H1 (cell line): ENCODE measurements at regions not wholly inside any gene's neighbourhood (a gene's known extent, or its start where the extent isn't known, plus 50 kb on each side); places are given as distances from the start of the nearest gene placed in this dataset.

Experiments
- CTCF ChIA-PET: fragments of 300-600 bp; sonication (Branson Sonifier 250); formaldehyde crosslinking; loops from one replicate; lab custom pipeline; 2021; ENCODE audit not compliant: partially characterized antibody; lab: Charles Lee
- POLR2A ChIA-PET: fragments of 300-600 bp; sonication (Branson Sonifier 250); formaldehyde crosslinking; loops from one replicate; lab custom pipeline; 2021; ENCODE audit warnings: inconsistent platforms; ENCODE audit not compliant: partially characterized antibody; lab: Charles Lee
- DNase-seq, 2 experiments: peaks; one replicate each; pipeline versions ENCODE4 v3.0.0 to v3.0.0-alpha.2; 2010 to 2022; ENCODE audit warnings: low spot score in 2 of 2, low read depth in 1 of 2, mixed read lengths in 1 of 2
- FAIRE-seq: peaks from 2 replicates; lab custom pipeline; 2011; peaks lifted over from hg19 to GRCh38; lab: Jason Lieb, UNC
- H2AFZ ChIP-seq: 2 replicates; pipeline ENCODE4 v1.8.1; 2012; ENCODE audit warnings: low read length, inconsistent platforms
- H2AK5ac ChIP-seq: 2 replicates; pipeline ENCODE4 v1.6.1; 2013; ENCODE audit warnings: low read depth, low read length
- H2BK120ac ChIP-seq: replicated peaks from 2 replicates; pipeline ENCODE3; 2013; ENCODE audit warnings: low read depth, low read length, inconsistent platforms
- H2BK12ac ChIP-seq: 2 replicates; pipeline ENCODE4 v1.6.1; 2013; ENCODE audit warnings: low read depth, low read length
- H2BK15ac ChIP-seq: 2 replicates; pipeline ENCODE4 v1.6.1; 2013; ENCODE audit warnings: low read length
- H2BK20ac ChIP-seq: 2 replicates; pipeline ENCODE4 v1.6.1; 2013; ENCODE audit warnings: low read length
- H2BK5ac ChIP-seq: 2 replicates; pipeline ENCODE4 v1.6.1; 2013; ENCODE audit warnings: low read depth, low read length
- H3K14ac ChIP-seq: 2 replicates; pipeline ENCODE4 v1.6.1; 2013; ENCODE audit warnings: inconsistent platforms; ENCODE audit not compliant: insufficient read length
- H3K18ac ChIP-seq: 2 replicates; pipeline ENCODE4 v1.6.1; 2013; ENCODE audit warnings: low read length; ENCODE audit errors: extremely low read depth
- H3K23ac ChIP-seq: 2 replicates; pipeline ENCODE4 v1.6.1; 2013; ENCODE audit warnings: inconsistent platforms; ENCODE audit not compliant: insufficient read length
- H3K23me2 ChIP-seq: 2 replicates; pipeline ENCODE4 v1.6.1; 2013; ENCODE audit warnings: low read depth, low read length
- H3K27ac ChIP-seq: 2 replicates; pipeline ENCODE4 v1.6.1; 2011; ENCODE audit warnings: low read depth, low read length, inconsistent platforms
- H3K27me3 ChIP-seq, 4 experiments: replicated peaks in 1 of 4; 1 replicate in 1 of 4; 2 replicates in 3 of 4; pipeline versions ENCODE4 v1.6.1 to v1.8.1; 2011 to 2013; ENCODE audit warnings: low read length in 3 of 4, mild to moderate bottlenecking in 3 of 4, inconsistent platforms in 2 of 4, mixed read lengths in 2 of 4, moderate library complexity in 1 of 4; ENCODE audit not compliant: control insufficient read depth in 3 of 4, insufficient read depth in 3 of 4; ENCODE audit errors: extremely low read depth in 1 of 4
- H3K36me3 ChIP-seq, 4 experiments: 2 replicates each; pipeline versions ENCODE4 v1.6.1 to v1.8.1; 2011 to 2013; ENCODE audit warnings: mild to moderate bottlenecking in 4 of 4, low read length in 3 of 4, moderate library complexity in 2 of 4, control low read depth in 1 of 4, inconsistent platforms in 1 of 4; ENCODE audit not compliant: insufficient read depth in 4 of 4, control insufficient read depth in 2 of 4
- H3K4ac ChIP-seq: replicated peaks from 2 replicates; pipeline ENCODE3; 2013; ENCODE audit warnings: low read length, low read depth, mixed read lengths, inconsistent platforms; ENCODE audit not compliant: insufficient read length
- H3K4me1 ChIP-seq, 4 experiments: replicated peaks in 1 of 4; 1 replicate in 1 of 4; 2 replicates in 3 of 4; pipeline versions ENCODE4 v1.6.1 to v1.8.1; 2011 to 2013; ENCODE audit warnings: low read length in 3 of 4, inconsistent platforms in 2 of 4, mixed read lengths in 1 of 4; ENCODE audit not compliant: insufficient read depth in 4 of 4, control insufficient read depth in 3 of 4
- H3K4me2 ChIP-seq, 2 experiments: 2 replicates each; pipeline versions ENCODE4 v1.6.1 to v1.8.1; 2011 to 2013; ENCODE audit warnings: low read depth in 2 of 2, low read length in 2 of 2, control low read depth in 1 of 2, inconsistent platforms in 1 of 2, mild to moderate bottlenecking in 1 of 2; ENCODE audit not compliant: insufficient read depth in 1 of 2
- H3K4me3 ChIP-seq, 4 experiments: fragments of 200-600, 300-600 bp in 1 of 4; sonication (generic), shearing (Covaris generic), sonication (Bioruptor Twin) in 1 of 4; 2 replicates each; pipeline versions ENCODE4 v1.5.1 to v1.8.1; 2011 to 2016; ENCODE audit warnings: low read length in 4 of 4, low read depth in 3 of 4, control low read depth in 2 of 4, inconsistent platforms in 2 of 4, mild to moderate bottlenecking in 2 of 4, mixed read lengths in 1 of 4, moderate library complexity in 1 of 4; ENCODE audit not compliant: insufficient read depth in 2 of 4; ENCODE audit errors: extremely low read depth in 1 of 4
- H3K56ac ChIP-seq: replicated peaks from 2 replicates; pipeline ENCODE3; 2013; ENCODE audit warnings: low read depth, mild to moderate bottlenecking, mixed read lengths, low read length, inconsistent platforms; ENCODE audit not compliant: insufficient read length
- H3K79me1 ChIP-seq: 2 replicates; pipeline ENCODE4 v1.6.1; 2013; ENCODE audit warnings: low read depth, low read length, control low read depth
- H3K79me2 ChIP-seq, 2 experiments: 2 replicates each; pipeline versions ENCODE4 v1.6.1 to v1.8.1; 2012 to 2013; ENCODE audit warnings: low read length in 2 of 2, mild to moderate bottlenecking in 2 of 2, inconsistent platforms in 1 of 2; ENCODE audit not compliant: insufficient read depth in 2 of 2, control insufficient read depth in 1 of 2
- H3K9ac ChIP-seq, 4 experiments: replicated peaks in 1 of 4; 1 replicate in 1 of 4; 2 replicates in 3 of 4; pipeline versions ENCODE4 v1.6.1 to v1.8.1; 2011 to 2013; ENCODE audit warnings: low read depth in 3 of 4, low read length in 3 of 4, control low read depth in 2 of 4, mild to moderate bottlenecking in 2 of 4, moderate library complexity in 2 of 4, inconsistent platforms in 1 of 4; ENCODE audit errors: extremely low read depth in 1 of 4
- H3K9me3 ChIP-seq, 2 experiments: 2 replicates each; pipeline versions ENCODE4 v1.6.1 to v1.8.1; 2012 to 2013; ENCODE audit warnings: mild to moderate bottlenecking in 2 of 2, moderate library complexity in 2 of 2, control low read depth in 1 of 2, inconsistent platforms in 1 of 2, low read depth in 1 of 2, low read length in 1 of 2, mixed read lengths in 1 of 2; ENCODE audit not compliant: insufficient read depth in 2 of 2
- H4K20me1 ChIP-seq, 2 experiments: replicated peaks in 1 of 2; 2 replicates each; pipeline versions ENCODE3 to v1.8.1; 2011 to 2013; ENCODE audit warnings: inconsistent platforms in 2 of 2, low read length in 2 of 2, mild to moderate bottlenecking in 1 of 2; ENCODE audit not compliant: insufficient read depth in 2 of 2, control insufficient read depth in 1 of 2
- H4K5ac ChIP-seq: 2 replicates; pipeline ENCODE4 v1.6.1; 2013; ENCODE audit warnings: low read length, low read depth, mixed read lengths, inconsistent platforms; ENCODE audit not compliant: insufficient read length
- H4K8ac ChIP-seq: 2 replicates; pipeline ENCODE4 v1.8.0; 2013; ENCODE audit warnings: mild to moderate bottlenecking, moderate library complexity, low read length, inconsistent platforms; ENCODE audit not compliant: insufficient read depth; ENCODE audit errors: extremely low read depth
- H4K91ac ChIP-seq: replicated peaks from 2 replicates; pipeline ENCODE3; 2013; ENCODE audit warnings: low read length, mixed read lengths, inconsistent platforms; ENCODE audit not compliant: insufficient read length
- ASH2L ChIP-seq: fragments of 200-600, 300-600 bp; sonication (generic); IDR thresholded peaks from one replicate; pipeline ENCODE4 v1.7.1; 2017; ENCODE audit warnings: low read length
- EP300 ChIP-seq, 2 experiments: IDR thresholded peaks; 1 replicate in 1 of 2; 2 replicates in 1 of 2; pipeline ENCODE4 v1.6.1; 2011 to 2012; ENCODE audit warnings: low read depth in 2 of 2, low read length in 2 of 2, mild to moderate bottlenecking in 2 of 2, borderline replicate concordance in 1 of 2, inconsistent platforms in 1 of 2, moderate library complexity in 1 of 2
- FOSL1 ChIP-seq: IDR thresholded peaks from 2 replicates; pipeline ENCODE4 v1.6.1; 2011; ENCODE audit warnings: mild to moderate bottlenecking, low read depth, low read length, moderate library complexity; ENCODE audit not compliant: insufficient read depth
- GTF2F1 ChIP-seq: IDR thresholded peaks from 2 replicates; pipeline ENCODE4 v1.6.1; 2012; ENCODE audit warnings: low read depth, low read length, improper control_type of control experiment, borderline replicate concordance
- SP1 ChIP-seq: IDR thresholded peaks from 2 replicates; pipeline ENCODE4 v1.6.1; 2011; ENCODE audit warnings: low read depth, low read length
- SUZ12 ChIP-seq: fragments of 200-600 bp; sonication (generic); IDR thresholded peaks from 2 replicates; pipeline ENCODE4 v1.6.1; 2012; ENCODE audit warnings: mild to moderate bottlenecking, inconsistent platforms, low read length, moderate library complexity, mixed read lengths
- TEAD4 ChIP-seq: IDR thresholded peaks from 2 replicates; pipeline ENCODE4 v1.6.1; 2012; ENCODE audit warnings: low read depth, low read length, inconsistent platforms, mixed read lengths
- YY1 ChIP-seq: IDR thresholded peaks from 2 replicates; pipeline ENCODE4 v1.6.1; 2011; ENCODE audit warnings: low read depth, mild to moderate bottlenecking, low read length
- WGBS, 2 experiments: shearing (Covaris generic) in 1 of 2; methylation state at CpG; one replicate each; pipeline versions ENCODE4 v1.1.6 to v1.1.7; 2013 to 2015; ENCODE audit warnings: low lambda C conversion rate in 2 of 2, mixed read lengths in 2 of 2, inconsistent platforms in 1 of 2, low coverage in 1 of 2, missing lambda C conversion rate in 1 of 2; ENCODE audit not compliant: insufficient replicate concordance in 2 of 2, insufficient coverage in 1 of 2, insufficient read length in 1 of 2; ENCODE audit errors: extremely low coverage in 1 of 2, missing lambda C conversion rate in 1 of 2; 5-methylcytosine and 5-hydroxymethylcytosine counted together

- H3K56ac ChIP-seq, result no peak overlapping the region
- H4K8ac ChIP-seq, result no peak overlapping the region
- no peaks in the 10 kb centered on the region for H3K36me3 ChIP-seq
- no peak overlapping the region for H2AFZ ChIP-seq
- no peak overlapping the region for H2AK5ac ChIP-seq
- DNase-seq (no peak), FAIRE-seq (no peak)
- POLR2A ChIA-PET, result interaction anchor here (1.3 to 3.6 kb wide), 4 partner anchors 15 to 34 kb away, joined by 3 to 12 read pairs (median 4); no protein-coding TSS in a partner anchor
- H4K91ac ChIP-seq, result no peak overlapping the region
- H2BK120ac ChIP-seq, result no peak overlapping the region
- H3K9ac ChIP-seq, result no peak overlapping the region
- H3K14ac ChIP-seq, result no peak overlapping the region
- H3K18ac ChIP-seq, result no peak overlapping the region
- no peak overlapping the region for H2BK20ac ChIP-seq
- H4K20me1 ChIP-seq, result no peaks in the 10 kb centered on the region
- no peak overlapping the region for H3K4me2 ChIP-seq
- no peaks in the 10 kb centered on the region for H3K79me2 ChIP-seq
- H3K27ac ChIP-seq, result no peak overlapping the region
- H3K4me1 ChIP-seq, result peaks cover 0 to 9% (median 4%) of the 10 kb centered on the region in 4 experiments; a peak in 5 of 7 replicates
- no peak overlapping the region for H3K23ac ChIP-seq
- no peak overlapping the region for H3K4me3 ChIP-seq
- H4K5ac ChIP-seq, result no peak overlapping the region
- H2BK12ac ChIP-seq, result no peak overlapping the region
- H3K4ac ChIP-seq, result no peak overlapping the region
- H2BK15ac ChIP-seq, result no peak overlapping the region
- H3K23me2 ChIP-seq, result no peaks in the 10 kb centered on the region
- CTCF ChIA-PET, result interaction anchor here (0.8 to 1.6 kb wide), 2 partner anchors 337 to 495 kb away, joined by 4 to 5 read pairs; no protein-coding TSS in a partner anchor
- no peaks in the 10 kb centered on the region for H3K27me3 ChIP-seq
- 86% methylated on average over 2 of the region's 2 CpGs; no CpG with 5 or more reads in 1 of the 2 experiments for WGBS, 2 experiments
- no peak overlapping the region for H2BK5ac ChIP-seq
- no peaks in the 10 kb centered on the region for H3K79me1 ChIP-seq
- peaks cover 0 to 9% of the 10 kb centered on the region in 2 experiments; a peak in 2 of 4 replicates for H3K9me3 ChIP-seq
- TF ChIP-seq EP300 (IDR thresholded peaks at IDR 0.05; ENCODE audit: borderline replicate concordance in 1 of 2, low read depth in 2 of 2, low read length in 2 of 2) (no peak), SP1 (no peak), ASH2L (no peak), YY1 (no peak), TEAD4 (no peak), SUZ12 (no peak), FOSL1 (no peak), GTF2F1 (no peak)
Measured at GRCh38 chr1:38466487-38466886, 393.1 kb downstream of the RRAGC start.
